T47D (cell line): ENCODE measurements at regions not wholly inside any gene's neighbourhood (a gene's known extent, or its start where the extent isn't known, plus 50 kb on each side); places are given as distances from the start of the nearest gene placed in this dataset.

Experiments used
- DNase-seq, 2 experiments: peaks; one replicate each; pipeline versions ENCODE4 v3.0.0 to v3.0.0-alpha.2; 2011 to 2012; ENCODE audit warnings: low read depth in 1 of 2, low spot score in 1 of 2
- JUND ChIP-seq: IDR thresholded peaks from 2 replicates; pipeline ENCODE4 v1.6.1; 2012; ENCODE audit warnings: low read depth
- in situ Hi-C: cut with HindIII; loops from 2 replicates; pipeline ENCODE4 v1.10.0; 2016; ENCODE audit warnings: low sequenced_read_pairs, low pct_unique_long_range_greater_than_20kb

DNA sequence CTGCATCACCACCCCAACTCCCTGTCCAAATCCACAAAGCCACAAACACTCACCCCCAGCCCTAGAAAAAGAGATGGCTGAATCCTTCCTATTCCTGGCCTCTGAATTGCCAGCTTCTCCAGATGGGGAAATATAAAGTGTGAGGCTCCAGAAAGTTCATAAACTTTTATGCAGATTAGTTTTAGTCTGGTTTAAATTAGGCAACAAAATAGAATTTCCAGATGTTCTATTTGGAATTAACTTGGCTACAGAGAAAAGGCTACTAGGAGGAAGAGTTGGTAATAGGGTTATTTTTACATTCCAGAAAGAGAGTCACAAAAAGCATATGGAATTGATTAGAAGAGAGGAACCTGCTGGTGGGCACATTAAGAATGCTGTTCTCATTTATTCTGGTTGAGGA is 56.0 kb downstream of the EN1 start:
- TF ChIP-seq JUND = no peak
- in situ Hi-C loops = no loop called here
- DNase-seq = no peak

DNA sequence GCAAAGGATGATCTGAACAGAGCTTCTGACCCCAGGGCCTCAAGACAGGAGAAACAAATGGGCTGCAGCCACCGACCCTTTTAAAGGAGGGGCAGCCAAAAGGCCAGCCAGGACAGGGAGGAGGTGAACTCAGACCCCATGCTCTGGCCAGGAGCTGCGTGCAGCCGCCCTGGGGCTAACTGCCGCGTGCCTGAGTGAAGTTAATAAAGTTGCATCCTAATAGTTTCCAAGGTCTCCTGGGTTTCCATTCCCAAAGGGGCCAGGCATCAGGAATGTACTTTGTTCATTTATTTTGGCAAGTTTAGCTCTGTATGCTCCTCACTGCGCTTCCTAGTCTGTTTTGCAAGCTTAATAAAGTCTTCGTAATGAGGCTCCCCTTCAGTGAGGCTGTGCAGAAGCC is 60.7 kb downstream of the EN1 start:
- DNase-seq = no peak
- in situ Hi-C loops = no loop called here
- TF ChIP-seq JUND = no peak

DNA sequence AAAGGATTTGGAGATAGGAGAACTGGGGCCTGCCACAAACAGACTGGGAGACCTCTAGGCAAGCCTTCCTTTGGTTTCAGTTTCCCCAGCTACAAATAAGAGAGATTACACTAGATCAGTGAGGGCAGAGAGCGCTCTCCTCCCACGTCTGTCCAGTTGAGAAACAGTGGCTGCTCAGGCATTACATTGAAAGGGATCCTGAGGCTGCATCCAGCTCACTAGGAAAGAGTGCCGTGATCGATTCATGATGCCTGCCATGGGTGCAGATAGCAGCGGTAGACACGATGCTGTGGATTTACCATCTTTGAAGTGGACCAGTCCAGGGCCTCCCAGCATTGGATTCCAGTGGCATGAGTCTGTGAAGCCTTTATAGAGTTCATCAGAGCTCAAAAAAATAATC is 62.6 kb downstream of the EN1 start:
- in situ Hi-C loops = no loop called here
- no peak for TF ChIP-seq JUND
- DNase-seq = no peak

DNA sequence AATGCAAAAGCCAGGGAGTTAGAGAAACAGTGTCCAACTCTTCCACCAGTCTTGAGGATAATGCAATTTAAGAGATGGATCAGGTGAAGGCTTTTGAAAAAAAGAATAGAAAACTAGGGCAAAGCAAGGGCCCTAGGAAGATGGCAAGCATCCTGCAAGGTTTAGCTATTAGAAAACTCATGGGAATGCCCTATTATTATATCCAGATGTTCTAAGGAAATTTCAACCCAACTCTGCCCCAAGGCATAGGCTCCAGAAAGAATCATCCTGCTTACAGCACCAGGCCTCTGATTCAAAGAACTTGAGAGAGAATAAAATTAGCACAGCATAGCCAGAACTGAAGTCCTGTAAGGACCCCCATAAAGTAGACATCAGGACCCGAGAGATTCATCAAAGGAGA is 68.1 kb downstream of the EN1 start:
- in situ Hi-C loops = no loop called here
- no peak for TF ChIP-seq JUND
- no peak for DNase-seq

DNA sequence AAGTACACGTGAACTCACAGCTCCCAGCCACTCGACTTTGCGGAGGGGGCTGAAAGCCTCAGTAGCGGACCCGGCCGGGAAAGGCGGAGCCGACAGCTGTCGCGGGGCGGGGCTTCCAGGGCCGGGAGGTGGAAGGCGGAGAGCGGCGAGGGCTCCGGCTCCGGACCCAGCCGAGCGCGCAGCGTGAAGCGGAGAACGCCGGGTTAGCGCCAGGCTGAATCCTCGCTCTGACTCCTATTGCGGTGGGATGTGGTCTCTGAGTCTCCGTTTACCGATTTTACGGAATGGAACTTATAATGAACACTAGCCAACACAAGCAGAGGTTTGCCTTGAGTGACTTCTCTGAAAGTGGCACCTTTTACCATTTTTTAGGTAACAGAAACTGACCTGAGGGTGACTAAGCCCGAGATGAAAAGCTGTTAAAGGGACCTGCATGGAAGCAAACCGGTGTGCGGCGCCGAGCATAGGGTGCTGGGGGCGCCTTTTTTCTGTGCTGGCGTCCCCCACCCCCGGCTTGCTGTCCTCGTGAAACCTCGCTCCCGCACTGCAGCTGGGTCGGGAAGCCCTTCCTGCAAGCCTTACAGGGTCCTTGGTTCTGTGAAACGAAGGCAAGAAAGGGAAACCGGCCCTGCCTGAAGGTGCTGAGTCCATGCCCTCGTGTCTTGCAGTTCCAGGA is 72.9 kb downstream of the EN1 start:
- TF ChIP-seq JUND = no peak
- in situ Hi-C loops = no loop called here
- peak; percentile 25 to 32 for DNase-seq

GRCh38 chr2:118773826-118774225 is 73.6 kb downstream of the EN1 start:
- no peak for DNase-seq
- TF ChIP-seq JUND = no peak
- in situ Hi-C loops = no loop called here

DNA sequence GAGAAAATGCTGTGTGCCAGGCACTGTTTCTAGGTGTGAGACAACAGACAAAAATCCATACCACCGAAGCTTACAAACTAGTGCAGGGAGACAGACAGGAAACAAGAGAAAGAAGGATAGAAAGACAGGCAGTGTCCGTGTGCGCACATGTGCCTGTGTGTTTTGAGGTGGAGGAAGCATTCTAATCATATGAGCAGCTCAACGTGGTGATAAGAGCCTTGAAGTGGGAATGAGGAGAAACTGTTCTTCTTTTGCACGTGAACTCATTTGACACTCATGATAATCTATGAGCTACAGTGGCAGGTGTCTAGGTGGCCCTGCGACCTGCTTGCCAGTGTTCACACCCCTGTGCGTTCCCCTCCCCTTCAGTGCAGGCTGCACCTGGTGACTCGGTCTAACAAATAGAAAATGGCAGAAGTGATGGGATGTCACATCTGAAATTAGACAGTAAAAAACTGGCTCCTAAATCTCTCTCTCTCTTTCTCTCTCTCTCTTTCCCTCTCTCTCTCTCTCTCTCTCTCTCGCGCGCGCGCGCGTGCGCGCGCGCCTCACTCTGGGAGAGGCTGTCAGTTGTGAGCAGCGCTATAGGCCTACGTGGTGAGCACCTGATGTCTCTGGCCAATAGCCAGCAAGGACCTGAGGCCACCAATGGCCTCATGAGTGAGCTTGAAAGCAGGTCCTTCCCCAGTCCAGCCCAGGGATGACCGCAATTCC is 74.8 kb downstream of the EN1 start:
- TF ChIP-seq JUND = no peak
- in situ Hi-C loops = no loop called here

GRCh38 chr2:118769707-118770400 is 77.6 kb downstream of the EN1 start:
- DNase-seq = no peak
- no peak for TF ChIP-seq JUND
- in situ Hi-C loops = no loop called here

More for the DNA sequence above, 74.8 kb downstream of the EN1 start:
- no peak for DNase-seq

DNA sequence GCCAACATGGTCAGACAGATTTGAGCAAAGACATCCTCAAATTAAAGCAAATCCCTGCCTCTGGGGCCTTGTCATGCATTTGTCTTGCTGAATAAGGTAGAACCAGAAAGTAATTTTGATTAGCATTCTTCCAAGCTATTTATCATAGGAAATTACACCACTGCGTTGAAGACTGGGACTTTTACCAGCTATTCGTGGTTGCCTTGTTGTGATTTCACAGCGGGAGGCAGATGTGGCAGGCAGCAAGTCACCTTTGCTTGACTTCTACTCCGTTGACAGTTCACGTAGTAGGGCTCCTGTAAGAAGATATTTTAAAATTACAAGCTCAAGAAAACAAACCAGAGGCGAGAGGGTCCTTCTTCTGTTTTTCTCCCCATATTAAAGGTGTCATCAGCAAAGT is 80.6 kb downstream of the EN1 start:
- no peak for DNase-seq
- in situ Hi-C loops = no loop called here
- TF ChIP-seq JUND = no peak

- TF ChIP-seq JUND = no peak
- no peak for DNase-seq
- in situ Hi-C loops = no loop called here
These were observed 82.6 kb downstream of the EN1 start for GRCh38 chr2:118764855-118765254.

DNA sequence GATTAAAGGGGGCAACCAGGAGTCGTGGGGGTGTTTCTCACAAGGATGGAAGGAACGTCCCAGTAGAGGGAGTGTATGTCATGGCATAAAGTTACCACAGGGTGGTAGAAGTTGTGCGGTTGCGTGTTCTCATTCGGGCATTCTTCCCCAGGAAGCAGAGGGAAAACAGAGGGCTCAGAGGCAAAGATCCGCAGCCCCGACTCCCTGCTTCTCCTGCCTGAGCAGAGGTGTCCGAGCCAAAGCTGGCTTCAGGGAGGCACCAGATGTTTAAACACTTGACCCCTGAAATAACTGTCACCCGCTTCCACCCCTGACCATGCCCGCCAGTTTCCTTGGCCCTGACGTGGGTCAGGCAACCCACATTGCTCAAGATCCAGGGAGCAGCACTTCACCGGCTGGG is 83.7 kb downstream of the EN1 start:
- in situ Hi-C loops = no loop called here
- no peak for TF ChIP-seq JUND
- DNase-seq = peak; percentile 26 to 40

DNA sequence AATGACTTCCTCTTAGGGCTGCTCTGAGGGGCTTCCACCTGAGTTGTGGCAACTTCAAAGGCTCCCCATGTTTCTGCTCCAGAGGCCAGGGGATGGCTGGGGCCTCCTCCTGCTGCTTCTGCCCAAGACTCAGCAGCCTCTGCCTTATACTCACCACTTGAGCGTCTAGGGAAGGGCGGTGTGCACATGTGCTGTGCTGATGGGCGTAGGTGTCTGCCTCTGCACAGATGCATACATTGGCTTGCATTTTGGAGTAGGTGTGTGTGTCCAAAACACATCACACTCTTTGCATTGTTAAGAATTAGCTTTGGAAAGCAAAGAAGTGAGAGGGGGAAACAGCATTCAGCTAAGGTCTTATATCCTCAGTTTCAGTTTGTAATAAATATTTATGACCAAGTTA is 85.2 kb downstream of the EN1 start:
- no peak for DNase-seq
- in situ Hi-C loops = no loop called here
- TF ChIP-seq JUND = no peak

GRCh38 chr2:118761771-118762170 is 85.7 kb downstream of the EN1 start:
- in situ Hi-C loops = no loop called here
- DNase-seq = no peak
- TF ChIP-seq JUND = no peak
